Mesendoderm (in vitro differentiated cells): ENCODE measurements at regions not wholly inside any gene's neighbourhood (a gene's known extent, or its start where the extent isn't known, plus 50 kb on each side); places are given as distances from the start of the nearest gene placed in this dataset.

Source experiments
- DNase-seq: peaks from one replicate; pipeline ENCODE4 v3.0.0; 2013
- H2AK5ac ChIP-seq: 2 replicates; pipeline ENCODE4 v1.6.1; 2013; ENCODE audit warnings: low read length, inconsistent platforms
- H2BK120ac ChIP-seq: 2 replicates; pipeline ENCODE4 v1.6.1; 2013; ENCODE audit warnings: low read depth, mild to moderate bottlenecking, low read length, moderate library complexity, mixed read lengths
- H2BK15ac ChIP-seq: replicated peaks from 2 replicates; pipeline ENCODE4 v1.6.1; 2013; ENCODE audit warnings: low read depth, mild to moderate bottlenecking, moderate library complexity
- H2BK5ac ChIP-seq: 2 replicates; pipeline ENCODE4 v1.6.1; 2013; ENCODE audit warnings: low read length, inconsistent platforms
- H3K18ac ChIP-seq: 2 replicates; pipeline ENCODE4 v1.6.1; 2013; ENCODE audit warnings: mild to moderate bottlenecking, low read length, mixed read lengths
- H3K23ac ChIP-seq: one replicate; pipeline ENCODE4 v1.6.1; 2013; ENCODE audit warnings: low read length
- H3K27ac ChIP-seq: 2 replicates; pipeline ENCODE4 v1.5.1; 2013; ENCODE audit warnings: low read depth, mild to moderate bottlenecking, inconsistent platforms, low read length, moderate library complexity
- H3K27me3 ChIP-seq: 2 replicates; pipeline ENCODE4 v1.6.1; 2013; ENCODE audit warnings: low read length, control low read depth, mild to moderate bottlenecking, inconsistent platforms; ENCODE audit not compliant: insufficient read depth, poor library complexity
- H3K36me3 ChIP-seq: 2 replicates; pipeline ENCODE4 v1.6.1; 2013; ENCODE audit warnings: low read length, inconsistent platforms; ENCODE audit not compliant: control insufficient read depth, insufficient read depth
- H3K4ac ChIP-seq: one replicate; pipeline ENCODE4 v1.6.1; 2013; ENCODE audit warnings: low read depth, mild to moderate bottlenecking, low read length, moderate library complexity
- H3K4me1 ChIP-seq: 2 replicates; pipeline ENCODE4 v1.6.1; 2013; ENCODE audit warnings: low read depth, low read length, inconsistent platforms; ENCODE audit not compliant: control insufficient read depth
- H3K4me2 ChIP-seq: 2 replicates; pipeline ENCODE4 v1.6.1; 2013; ENCODE audit warnings: low read length
- H3K4me3 ChIP-seq: 2 replicates; pipeline ENCODE4 v1.5.1; 2013; ENCODE audit warnings: mild to moderate bottlenecking, low read length
- H3K56ac ChIP-seq: one replicate; pipeline ENCODE4 v1.6.1; 2013; ENCODE audit warnings: low read length
- H3K79me1 ChIP-seq: 2 replicates; pipeline ENCODE4 v1.6.1; 2013; ENCODE audit warnings: low read length, inconsistent platforms
- H3K79me2 ChIP-seq: 2 replicates; pipeline ENCODE4 v1.6.1; 2013; ENCODE audit warnings: mild to moderate bottlenecking, low read length; ENCODE audit not compliant: control insufficient read depth, insufficient read depth
- H3K9ac ChIP-seq: 2 replicates; pipeline ENCODE4 v1.6.1; 2013; ENCODE audit warnings: low read length, inconsistent platforms
- H4K5ac ChIP-seq: one replicate; pipeline ENCODE4 v1.6.1; 2013; ENCODE audit warnings: low read length
- H4K8ac ChIP-seq: one replicate; pipeline ENCODE4 v1.6.1; 2013; ENCODE audit warnings: low read depth, mild to moderate bottlenecking, control low read depth, low read length, moderate library complexity
- WGBS: extraction: QIAGEN DNeasy Blood & Tissue Kit; methylation state at CpG from one replicate; pipeline ENCODE4 v1.1.7; 2013; ENCODE audit warnings: low lambda C conversion rate, missing lambda C conversion rate; ENCODE audit not compliant: insufficient coverage; ENCODE audit errors: extremely low coverage; 5-methylcytosine and 5-hydroxymethylcytosine counted together

GRCh38 chr21:17231124-17231523 is 281.7 kb upstream of the CXADR start:
- Histone ChIP-seq H2BK5ac (no peak overlapping the region), H2BK15ac (no peak overlapping the region), H3K4me3 (no peak overlapping the region), H3K36me3 (no peaks in the 10 kb centered on the region), H4K5ac (no peak overlapping the region), H3K27ac (no peak overlapping the region), H2BK120ac (no peak overlapping the region), H3K79me1 (no peaks in the 10 kb centered on the region), H3K9ac (no peak overlapping the region), H3K27me3 (no peaks in the 10 kb centered on the region), H3K4ac (no peak overlapping the region), H3K18ac (no peak overlapping the region), H3K4me2 (no peak overlapping the region), H3K56ac (no peak overlapping the region), H3K4me1 (no peaks in the 10 kb centered on the region), H2AK5ac (no peak overlapping the region), H3K23ac (no peak overlapping the region), H4K8ac (no peak overlapping the region), H3K79me2 (no peaks in the 10 kb centered on the region)
- DNase-seq, result no peak
- WGBS, result no CpG with 5 or more reads among the region's 2 CpGs

GRCh38 chr21:17231771-17232170 is 281.1 kb upstream of the CXADR start:
- Histone ChIP-seq H3K4me1 (no peaks in the 10 kb centered on the region), H3K18ac (no peak overlapping the region), H3K4ac (no peak overlapping the region), H3K4me2 (no peak overlapping the region), H3K27me3 (no peaks in the 10 kb centered on the region), H2BK120ac (no peak overlapping the region), H3K9ac (no peak overlapping the region), H2AK5ac (no peak overlapping the region), H2BK5ac (no peak overlapping the region), H4K8ac (no peak overlapping the region), H4K5ac (no peak overlapping the region), H3K36me3 (no peaks in the 10 kb centered on the region), H2BK15ac (no peak overlapping the region), H3K23ac (no peak overlapping the region), H3K79me2 (no peaks in the 10 kb centered on the region), H3K79me1 (no peaks in the 10 kb centered on the region), H3K56ac (no peak overlapping the region), H3K27ac (no peak overlapping the region), H3K4me3 (no peak overlapping the region)
- DNase-seq, result no peak
- no CpG with 5 or more reads among the region's 3 CpGs for WGBS

- Histone ChIP-seq H3K79me1 (no peaks in the 10 kb centered on the region), H3K27me3 (no peaks in the 10 kb centered on the region), H3K18ac (no peak overlapping the region), H3K23ac (no peak overlapping the region), H2AK5ac (no peak overlapping the region), H3K4me2 (no peak overlapping the region), H4K5ac (no peak overlapping the region), H2BK5ac (no peak overlapping the region), H3K4me1 (no peaks in the 10 kb centered on the region), H4K8ac (no peak overlapping the region), H2BK120ac (no peak overlapping the region), H2BK15ac (no peak overlapping the region), H3K4me3 (no peak overlapping the region), H3K56ac (no peak overlapping the region), H3K79me2 (no peaks in the 10 kb centered on the region), H3K27ac (no peak overlapping the region), H3K4ac (no peak overlapping the region), H3K36me3 (no peaks in the 10 kb centered on the region), H3K9ac (no peak overlapping the region)
- no peak for DNase-seq
These were observed 274.4 kb upstream of the CXADR start for GRCh38 chr21:17238468-17238867.

GRCh38 chr21:17250778-17251241 is 262.0 kb upstream of the CXADR start:
- no peak overlapping the region for H3K4ac ChIP-seq
- H3K23ac ChIP-seq, result no peak overlapping the region
- no peak overlapping the region for H2BK5ac ChIP-seq
- no peak overlapping the region for H4K5ac ChIP-seq
- H3K79me2 ChIP-seq, result no peaks in the 10 kb centered on the region
- no peaks in the 10 kb centered on the region for H3K79me1 ChIP-seq
- DNase-seq, result no peak
- H2BK120ac ChIP-seq, result no peak overlapping the region
- no peak overlapping the region for H3K18ac ChIP-seq
- no peaks in the 10 kb centered on the region for H3K4me1 ChIP-seq
- H2AK5ac ChIP-seq, result no peak overlapping the region
- no peaks in the 10 kb centered on the region for H3K36me3 ChIP-seq
- H3K4me2 ChIP-seq, result no peak overlapping the region
- H2BK15ac ChIP-seq, result no peak overlapping the region
- no peaks in the 10 kb centered on the region for H3K27me3 ChIP-seq
- H3K27ac ChIP-seq, result no peak overlapping the region
- H3K4me3 ChIP-seq, result no peak overlapping the region
- no CpG with 5 or more reads among the region's 2 CpGs for WGBS
- H3K9ac ChIP-seq, result no peak overlapping the region
- H3K56ac ChIP-seq, result no peak overlapping the region
- no peak overlapping the region for H4K8ac ChIP-seq

DNA sequence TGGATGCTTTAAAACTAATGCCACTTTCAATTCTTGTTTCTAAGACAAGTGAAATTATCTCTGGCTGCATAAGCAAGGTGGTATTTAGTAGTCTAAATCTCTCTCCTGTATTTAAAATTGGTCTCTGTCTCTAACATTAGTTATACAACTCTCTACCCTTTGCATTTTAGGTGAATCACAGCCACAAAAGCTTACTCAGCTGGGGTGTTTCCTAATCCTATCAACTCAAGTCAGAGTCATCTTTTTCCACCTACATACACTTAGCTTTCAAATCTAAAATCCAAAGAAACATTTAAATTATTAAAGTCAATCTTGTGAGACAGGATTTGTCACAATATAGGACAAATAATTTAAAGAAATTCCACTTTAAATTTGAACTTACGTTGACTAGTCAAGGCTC is 255.1 kb upstream of the CXADR start:
- H3K4me3 ChIP-seq, result no peak overlapping the region
- no peak overlapping the region for H4K5ac ChIP-seq
- H3K4me1 ChIP-seq, result no peaks in the 10 kb centered on the region
- H3K23ac ChIP-seq, result no peak overlapping the region
- no peak overlapping the region for H3K4ac ChIP-seq
- no peaks in the 10 kb centered on the region for H3K79me1 ChIP-seq
- no peak overlapping the region for H3K56ac ChIP-seq
- H3K27ac ChIP-seq, result no peak overlapping the region
- no peak overlapping the region for H3K4me2 ChIP-seq
- no peak overlapping the region for H4K8ac ChIP-seq
- WGBS, result no CpG with 5 or more reads among the region's 1 CpG
- no peak overlapping the region for H3K9ac ChIP-seq
- no peak for DNase-seq
- no peak overlapping the region for H2BK120ac ChIP-seq
- no peak overlapping the region for H2BK5ac ChIP-seq
- H3K18ac ChIP-seq, result no peak overlapping the region
- no peak overlapping the region for H2BK15ac ChIP-seq
- no peaks in the 10 kb centered on the region for H3K27me3 ChIP-seq
- H2AK5ac ChIP-seq, result no peak overlapping the region
- H3K79me2 ChIP-seq, result no peaks in the 10 kb centered on the region
- no peaks in the 10 kb centered on the region for H3K36me3 ChIP-seq

DNA sequence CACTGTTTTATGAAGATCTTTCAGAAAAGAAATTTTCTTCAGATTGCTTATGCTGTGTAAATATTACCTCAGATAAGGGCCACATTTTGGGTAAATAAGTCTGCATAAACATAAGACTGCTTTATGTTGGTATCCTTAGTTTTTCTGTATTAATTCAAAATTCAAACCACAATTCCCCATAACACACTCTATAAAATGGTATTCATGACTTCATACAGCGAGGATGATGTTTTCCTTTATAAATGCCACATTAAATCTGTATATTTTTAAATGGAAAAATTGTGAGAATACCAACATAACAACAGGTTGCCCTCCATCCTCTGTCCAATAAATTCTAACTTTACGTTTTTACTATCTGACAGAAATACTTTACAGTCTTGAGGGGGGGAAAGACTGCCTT is 248.7 kb upstream of the CXADR start:
- Histone ChIP-seq H3K27ac (no peak overlapping the region), H2BK5ac (no peak overlapping the region), H3K9ac (no peak overlapping the region), H4K5ac (no peak overlapping the region), H3K27me3 (no peaks in the 10 kb centered on the region), H2BK15ac (no peak overlapping the region), H3K4me1 (no peaks in the 10 kb centered on the region), H3K56ac (no peak overlapping the region), H3K79me1 (no peaks in the 10 kb centered on the region), H4K8ac (no peak overlapping the region), H3K79me2 (no peaks in the 10 kb centered on the region), H3K36me3 (no peaks in the 10 kb centered on the region), H3K4me2 (no peak overlapping the region), H3K4ac (no peak overlapping the region), H3K18ac (no peak overlapping the region), H2BK120ac (no peak overlapping the region), H2AK5ac (no peak overlapping the region), H3K23ac (no peak overlapping the region), H3K4me3 (no peak overlapping the region)
- WGBS, result no CpG with 5 or more reads among the region's 2 CpGs
- no peak for DNase-seq
